NB4 (cell line): ENCODE measurements at regions not wholly inside any gene's neighbourhood (a gene's known extent, or its start where the extent isn't known, plus 50 kb on each side); places are given as distances from the start of the nearest gene placed in this dataset.

ENCODE experiments used
- POLR2A ChIP-seq: IDR thresholded peaks from 2 replicates; pipeline ENCODE4 v1.6.1; 2011; ENCODE audit warnings: mild to moderate bottlenecking; ENCODE audit not compliant: insufficient read length; ENCODE audit errors: extremely low read depth
- TF ChIP-seq, protein P1 (sequence below): IDR thresholded peaks from one replicate; pipeline ENCODE4 v1.5.1; 2012; ENCODE audit warnings: low read depth, low read length
- TF ChIP-seq, protein P2 (sequence below): IDR thresholded peaks from 2 replicates; pipeline ENCODE4 v1.6.1; 2011; ENCODE audit warnings: low read depth, low read length

- TF ChIP-seq, protein P1, sequence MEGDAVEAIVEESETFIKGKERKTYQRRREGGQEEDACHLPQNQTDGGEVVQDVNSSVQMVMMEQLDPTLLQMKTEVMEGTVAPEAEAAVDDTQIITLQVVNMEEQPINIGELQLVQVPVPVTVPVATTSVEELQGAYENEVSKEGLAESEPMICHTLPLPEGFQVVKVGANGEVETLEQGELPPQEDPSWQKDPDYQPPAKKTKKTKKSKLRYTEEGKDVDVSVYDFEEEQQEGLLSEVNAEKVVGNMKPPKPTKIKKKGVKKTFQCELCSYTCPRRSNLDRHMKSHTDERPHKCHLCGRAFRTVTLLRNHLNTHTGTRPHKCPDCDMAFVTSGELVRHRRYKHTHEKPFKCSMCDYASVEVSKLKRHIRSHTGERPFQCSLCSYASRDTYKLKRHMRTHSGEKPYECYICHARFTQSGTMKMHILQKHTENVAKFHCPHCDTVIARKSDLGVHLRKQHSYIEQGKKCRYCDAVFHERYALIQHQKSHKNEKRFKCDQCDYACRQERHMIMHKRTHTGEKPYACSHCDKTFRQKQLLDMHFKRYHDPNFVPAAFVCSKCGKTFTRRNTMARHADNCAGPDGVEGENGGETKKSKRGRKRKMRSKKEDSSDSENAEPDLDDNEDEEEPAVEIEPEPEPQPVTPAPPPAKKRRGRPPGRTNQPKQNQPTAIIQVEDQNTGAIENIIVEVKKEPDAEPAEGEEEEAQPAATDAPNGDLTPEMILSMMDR: no peak
- TF ChIP-seq POLR2A: no peak
- TF ChIP-seq, protein P2, sequence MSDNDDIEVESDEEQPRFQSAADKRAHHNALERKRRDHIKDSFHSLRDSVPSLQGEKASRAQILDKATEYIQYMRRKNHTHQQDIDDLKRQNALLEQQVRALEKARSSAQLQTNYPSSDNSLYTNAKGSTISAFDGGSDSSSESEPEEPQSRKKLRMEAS: no peak
Measured at GRCh38 chr13:30359991-30360390, 52.6 kb upstream of the KATNAL1 start.
